RPMI7951 (cell line): ENCODE measurements at regions not wholly inside any gene's neighbourhood (a gene's known extent, or its start where the extent isn't known, plus 50 kb on each side); places are given as distances from the start of the nearest gene placed in this dataset.
A peak's percentile ranks its signal among the peaks of the same experiment; 100 is the strongest.

Experiments
- DNase-seq: peaks from one replicate; pipeline ENCODE4 v3.0.0-alpha.2; 2012; ENCODE audit warnings: low read depth

DNA sequence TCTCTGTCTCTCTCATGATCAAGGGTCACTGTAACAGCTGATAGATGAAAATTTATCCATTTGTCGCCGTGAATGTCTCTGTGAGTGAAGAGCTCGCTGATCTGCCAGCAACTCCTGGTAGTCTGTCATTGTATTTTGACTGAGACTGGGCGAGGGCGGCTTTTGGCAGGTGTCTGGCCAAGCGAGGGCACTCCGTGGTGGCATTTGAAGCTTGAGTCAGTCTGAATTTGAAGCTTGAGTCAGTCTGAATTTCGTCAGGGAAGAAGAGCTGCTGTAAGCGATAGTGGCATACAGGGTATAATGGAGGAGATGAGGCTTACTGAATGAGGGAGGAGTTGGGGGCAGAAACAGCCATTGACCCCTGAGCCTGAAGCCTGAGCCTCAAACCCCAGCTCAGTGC is 56.8 kb upstream of the FAM181A start:
- DNase-seq, result no peak

DNA sequence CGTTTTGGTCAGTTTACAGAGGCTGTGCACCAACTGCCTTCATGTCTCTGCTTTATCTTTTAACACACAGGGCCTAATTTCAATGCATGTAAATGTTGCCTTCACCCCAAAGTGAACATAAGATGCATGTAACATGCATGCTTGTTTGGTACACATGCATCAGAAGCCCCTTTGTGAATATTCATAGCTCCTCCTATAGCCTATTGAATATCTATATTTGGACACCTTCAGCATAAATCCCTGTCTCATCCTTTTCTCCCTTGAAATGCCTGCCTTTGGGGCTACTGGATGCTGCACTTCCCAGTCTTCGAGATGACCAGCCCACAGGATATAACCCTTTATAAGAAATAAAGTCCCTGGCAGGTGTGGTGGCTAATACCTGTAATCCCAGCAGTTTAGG is 57.7 kb upstream of the FAM181A start:
- DNase-seq, result no peak

- no peak for DNase-seq
Observed at GRCh38 chr14:93868165-93868564, 59.0 kb upstream of the FAM181A start.

GRCh38 chr14:93862265-93862664 is 64.9 kb upstream of the FAM181A start:
- no peak for DNase-seq

- DNase-seq, result no peak
Observed at GRCh38 chr14:93861836-93862235, 65.3 kb upstream of the FAM181A start.

- peak; percentile 3 for DNase-seq
Observed at GRCh38 chr14:93859957-93860356, 67.2 kb upstream of the FAM181A start.

- DNase-seq, result no peak
Observed at GRCh38 chr14:93858896-93859295, 68.2 kb upstream of the FAM181A start.

DNA sequence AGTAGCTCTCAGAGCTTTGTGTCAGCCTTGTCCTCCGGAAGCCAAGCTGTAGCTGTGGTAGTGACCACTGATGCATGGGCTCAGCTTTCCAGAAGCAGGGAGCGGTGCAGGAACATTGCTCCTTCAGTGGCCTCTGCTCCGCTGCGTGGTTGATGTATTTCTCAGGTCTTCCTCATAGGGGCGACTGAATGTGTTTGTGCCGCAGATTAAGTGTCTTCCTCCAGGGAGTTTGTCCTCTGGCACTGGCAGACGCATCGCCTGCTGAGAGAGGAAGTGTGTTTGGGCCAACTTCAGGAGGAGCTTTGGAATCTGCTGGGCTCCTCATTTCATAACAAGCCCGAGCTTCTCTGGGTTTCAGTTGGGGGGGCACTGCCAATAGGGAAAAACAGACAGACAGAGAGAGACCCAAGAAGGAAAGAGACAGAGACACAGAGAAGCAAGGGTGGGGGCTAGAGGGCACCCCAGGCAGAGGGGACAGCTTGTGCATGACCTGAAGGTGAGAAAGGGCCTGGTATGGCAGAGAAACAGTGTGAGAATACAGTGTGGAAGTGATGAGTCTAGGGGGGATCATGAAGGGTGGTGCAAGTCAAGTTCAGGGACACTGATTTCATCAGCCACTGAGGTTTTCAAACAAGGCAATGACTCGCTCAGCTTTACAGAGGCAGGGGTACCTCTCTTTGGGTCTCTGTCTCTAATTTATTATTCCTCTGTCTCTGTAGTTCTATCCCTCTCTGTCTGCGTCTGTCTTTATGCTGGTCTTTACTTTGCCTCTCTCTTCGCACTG is 69.4 kb upstream of the PRIMA1 start:
- no peak for DNase-seq

DNA sequence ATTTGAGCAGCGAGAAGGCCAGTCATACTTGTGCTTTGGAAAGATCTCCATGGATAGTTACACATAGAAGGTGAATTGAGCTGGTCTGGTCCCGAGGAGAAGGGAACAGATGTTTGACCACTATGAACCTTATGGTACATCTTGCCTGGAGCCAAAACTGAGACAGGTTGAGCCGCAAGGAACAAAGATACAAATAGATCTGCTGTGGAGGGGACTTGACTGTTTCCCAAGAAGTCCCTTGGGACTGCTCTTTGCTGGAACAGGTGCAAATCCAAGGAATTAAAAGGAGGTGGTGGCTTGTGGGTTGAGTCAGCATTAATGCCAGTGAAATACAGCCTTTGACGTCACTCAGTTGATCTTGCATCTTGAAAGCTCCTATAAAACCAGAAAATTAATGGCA is 68.8 kb upstream of the PRIMA1 start:
- no peak for DNase-seq

DNA sequence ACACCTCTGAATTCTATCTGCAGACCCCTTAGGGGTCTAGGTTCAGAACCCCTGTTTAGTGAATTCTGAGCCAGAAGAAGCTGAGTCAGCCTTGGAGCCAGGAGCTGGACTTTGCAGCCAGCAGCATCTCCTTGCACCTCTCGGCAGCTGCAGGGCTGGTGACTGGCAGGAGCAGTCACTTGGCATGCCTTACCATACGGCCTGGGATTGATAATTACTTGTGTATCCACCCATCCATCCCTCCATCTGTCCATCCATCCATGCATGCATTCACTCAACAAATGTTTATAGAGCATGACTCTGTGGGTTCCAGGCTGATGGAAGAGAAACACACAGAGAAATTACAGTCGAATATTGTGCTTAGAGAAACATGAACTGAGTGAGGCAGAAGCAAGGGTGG is 67.5 kb upstream of the PRIMA1 start:
- DNase-seq, result no peak

DNA sequence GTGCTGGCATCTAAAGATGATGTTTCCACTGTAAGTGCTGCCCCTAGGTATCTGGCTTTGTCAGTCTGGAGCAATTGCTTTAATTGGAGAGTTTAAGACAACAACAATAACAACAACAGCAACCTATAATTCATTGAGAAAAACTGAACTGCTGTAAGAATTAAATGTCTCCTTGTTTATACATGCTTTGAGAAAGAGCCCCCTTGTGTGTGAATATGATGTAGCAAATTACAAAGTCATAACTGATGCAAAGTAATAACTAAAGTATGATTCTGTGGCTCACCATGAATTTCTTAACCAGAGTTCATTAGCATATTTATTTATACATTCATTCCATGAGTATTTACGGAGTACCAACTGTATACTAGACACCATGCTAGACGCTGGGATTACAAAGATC is 59.2 kb upstream of the PRIMA1 start:
- no peak for DNase-seq

GRCh38 chr14:93838238-93838637 is 50.0 kb upstream of the PRIMA1 start:
- DNase-seq, result no peak
